ENCODE measurements at regions not wholly inside any gene's neighbourhood (a gene's known extent, or its start where the extent isn't known, plus 50 kb on each side); places are given as distances from the start of the nearest gene placed in this dataset.
"Not testable (repeated sequence)": the region's sequence is repeated elsewhere in the genome, so short reads cannot be mapped to it uniquely, and the experiment has no call there.

DNA sequence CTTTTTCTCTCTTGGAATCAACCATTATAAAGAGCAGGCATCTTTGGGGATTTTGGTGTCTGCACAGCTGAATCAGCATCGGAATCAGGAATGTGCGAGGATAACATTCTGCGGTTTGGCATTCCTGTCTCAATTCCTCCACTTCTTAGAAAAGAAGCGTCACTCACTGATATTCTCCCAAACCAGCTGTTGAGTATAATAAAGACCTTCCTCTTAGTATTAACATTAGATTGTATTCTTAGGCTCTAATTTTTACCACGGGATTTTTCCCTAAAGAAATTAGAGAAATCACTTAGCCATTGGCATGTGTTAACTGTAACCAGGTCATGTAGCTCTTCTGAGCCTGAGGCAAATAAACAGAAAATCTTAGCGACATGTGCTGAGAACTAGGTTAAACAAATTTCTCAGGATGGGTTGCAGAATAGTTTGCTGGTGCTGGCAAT, 128.7 kb downstream of the TMX1 start:
- Histone ChIP-seq H3K9ac (ENCODE audit: low read depth, low read length) (no peak overlapping the region), H3K27ac (ENCODE audit: low read depth, low read length) (no peak overlapping the region), H3K36me3 (ENCODE audit: control insufficient read depth, insufficient read depth, low read length) (no peaks in the 10 kb centered on the region), H3K9me3 (ENCODE audit: control insufficient read depth, insufficient read depth, low read length) (no peaks in the 10 kb centered on the region), H3K4me1 (ENCODE audit: control insufficient read depth, insufficient read depth, low read length) (peaks cover 19% of the 10 kb centered on the region), H3K27me3 (ENCODE audit: control insufficient read depth, insufficient read depth, low read length) (no peaks in the 10 kb centered on the region), H3K4me3 (ENCODE audit: low read depth, low read length) (no peak overlapping the region; the same call in 1 of the 2 replicates)

DNA sequence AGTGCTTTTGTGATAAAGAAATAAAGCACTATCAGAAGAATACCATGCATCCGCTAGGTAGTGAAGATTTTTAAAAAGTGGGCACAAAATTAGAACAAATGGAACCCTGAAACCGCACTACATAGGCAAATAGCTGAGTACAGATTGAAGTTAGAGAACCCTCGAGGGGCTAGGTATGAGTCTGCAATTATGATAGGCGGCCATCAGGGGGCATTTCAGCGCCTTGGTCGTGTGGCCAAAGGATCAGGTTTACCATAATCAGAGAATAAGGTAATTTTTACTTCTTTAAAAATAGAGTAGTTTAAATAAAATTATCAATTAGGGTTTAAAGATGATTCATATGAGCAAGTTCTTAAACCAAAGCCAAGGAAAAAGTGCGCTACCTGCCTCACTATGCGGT, 129.8 kb downstream of the TMX1 start:
- no peaks in the 10 kb centered on the region for H3K36me3 ChIP-seq (ENCODE audit: control insufficient read depth, insufficient read depth, low read length)
- H3K4me1 ChIP-seq (ENCODE audit: control insufficient read depth, insufficient read depth, low read length): peaks cover 19% of the 10 kb centered on the region
- H3K27ac ChIP-seq (ENCODE audit: low read depth, low read length): no peak overlapping the region
- no peak overlapping the region for H3K4me3 ChIP-seq (ENCODE audit: low read depth, low read length)
- no peak overlapping the region for H3K9ac ChIP-seq (ENCODE audit: low read depth, low read length)
- H3K27me3 ChIP-seq (ENCODE audit: control insufficient read depth, insufficient read depth, low read length): no peaks in the 10 kb centered on the region
- H3K9me3 ChIP-seq (ENCODE audit: control insufficient read depth, insufficient read depth, low read length): no peaks in the 10 kb centered on the region

DNA sequence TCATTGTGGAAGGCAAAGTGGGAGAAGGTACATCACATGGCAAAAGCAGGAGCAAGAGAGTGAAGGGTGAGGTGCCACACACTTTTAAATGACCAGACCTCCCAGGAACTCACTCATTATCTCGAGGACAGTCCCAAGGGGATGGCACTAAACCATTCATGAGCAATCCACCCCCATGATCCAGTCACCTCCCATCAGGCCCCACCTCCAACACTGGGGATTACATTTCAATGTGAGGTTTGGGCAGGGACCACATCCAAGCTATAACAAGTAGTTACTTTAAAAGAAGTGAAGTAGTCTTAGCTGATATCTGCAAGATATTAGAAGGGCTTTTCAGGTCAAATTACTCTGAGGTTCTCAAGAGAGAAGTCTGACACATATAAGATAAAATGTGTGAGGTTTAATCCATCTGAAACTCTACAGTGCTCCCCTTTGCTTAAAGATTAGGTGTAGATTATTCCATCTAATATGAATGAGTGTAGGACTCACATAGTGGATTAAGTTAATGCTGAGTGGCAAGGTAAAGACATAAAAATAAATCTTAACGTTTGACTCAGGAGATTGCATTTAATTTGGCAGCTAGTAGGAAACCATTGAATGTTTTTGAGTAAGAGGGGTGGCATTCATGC, 130.8 kb downstream of the TMX1 start:
- H3K4me3 ChIP-seq (ENCODE audit: low read depth, low read length): no peak overlapping the region
- H3K9me3 ChIP-seq (ENCODE audit: control insufficient read depth, insufficient read depth, low read length): no peaks in the 10 kb centered on the region
- H3K36me3 ChIP-seq (ENCODE audit: control insufficient read depth, insufficient read depth, low read length): no peaks in the 10 kb centered on the region
- no peak overlapping the region for H3K27ac ChIP-seq (ENCODE audit: low read depth, low read length)
- peaks cover 19% of the 10 kb centered on the region for H3K4me1 ChIP-seq (ENCODE audit: control insufficient read depth, insufficient read depth, low read length)
- no peak overlapping the region for H3K9ac ChIP-seq (ENCODE audit: low read depth, low read length)
- H3K27me3 ChIP-seq (ENCODE audit: control insufficient read depth, insufficient read depth, low read length): no peaks in the 10 kb centered on the region

DNA sequence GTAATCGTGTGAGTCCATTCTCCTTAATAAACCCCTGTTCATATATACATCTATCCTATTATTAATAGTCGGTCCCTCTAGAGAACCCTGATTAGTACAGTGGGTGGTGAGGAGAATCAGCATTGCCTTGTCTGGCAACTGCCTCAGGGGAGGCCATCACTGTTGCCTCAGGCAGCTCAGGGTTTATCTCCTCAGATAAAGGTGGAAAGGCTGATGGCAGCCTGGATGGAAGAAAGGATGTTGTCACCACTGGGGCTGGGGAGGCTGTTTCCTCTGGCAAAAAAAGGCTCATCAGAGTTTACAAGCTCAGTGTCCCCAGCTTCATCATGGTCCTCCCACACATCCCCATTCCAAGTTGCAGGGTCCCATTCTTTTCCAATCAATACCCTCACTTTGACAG, 137.1 kb downstream of the TMX1 start:
- H3K4me3 ChIP-seq (ENCODE audit: low read depth, low read length); H3K4me1 ChIP-seq (ENCODE audit: control insufficient read depth, insufficient read depth, low read length); H3K36me3 ChIP-seq (ENCODE audit: control insufficient read depth, insufficient read depth, low read length); H3K27ac ChIP-seq (ENCODE audit: low read depth, low read length); H3K9ac ChIP-seq (ENCODE audit: low read depth, low read length); H3K9me3 ChIP-seq (ENCODE audit: control insufficient read depth, insufficient read depth, low read length); H3K27me3 ChIP-seq (ENCODE audit: control insufficient read depth, insufficient read depth, low read length): not testable (repeated sequence)

DNA sequence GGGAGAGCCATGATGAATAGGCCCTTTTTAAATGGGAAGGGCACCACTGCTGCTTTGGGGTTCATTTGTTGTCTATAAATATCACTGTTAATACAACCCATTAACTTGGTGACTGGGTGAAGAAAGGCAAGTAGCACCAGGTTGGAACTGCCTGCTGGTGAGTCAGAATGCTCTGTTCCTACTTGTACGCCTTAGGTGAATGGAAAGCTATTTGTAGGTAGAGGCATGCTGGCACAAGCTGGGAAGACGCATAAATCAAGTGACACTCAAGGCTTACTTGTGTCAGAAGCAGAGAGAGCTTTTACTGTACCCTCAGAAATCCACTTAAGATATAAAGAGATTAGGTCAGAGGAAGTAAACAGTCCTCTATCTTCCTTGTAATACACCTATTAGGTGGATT, 142.5 kb downstream of the TMX1 start:
- H3K36me3 ChIP-seq (ENCODE audit: control insufficient read depth, insufficient read depth, low read length): no peaks in the 10 kb centered on the region
- H3K9ac ChIP-seq (ENCODE audit: low read depth, low read length): no peak overlapping the region
- no peaks in the 10 kb centered on the region for H3K9me3 ChIP-seq (ENCODE audit: control insufficient read depth, insufficient read depth, low read length)
- no peaks in the 10 kb centered on the region for H3K4me1 ChIP-seq (ENCODE audit: control insufficient read depth, insufficient read depth, low read length)
- H3K4me3 ChIP-seq (ENCODE audit: low read depth, low read length): no peak overlapping the region
- H3K27me3 ChIP-seq (ENCODE audit: control insufficient read depth, insufficient read depth, low read length): no peaks in the 10 kb centered on the region
- no peak overlapping the region for H3K27ac ChIP-seq (ENCODE audit: low read depth, low read length)

DNA sequence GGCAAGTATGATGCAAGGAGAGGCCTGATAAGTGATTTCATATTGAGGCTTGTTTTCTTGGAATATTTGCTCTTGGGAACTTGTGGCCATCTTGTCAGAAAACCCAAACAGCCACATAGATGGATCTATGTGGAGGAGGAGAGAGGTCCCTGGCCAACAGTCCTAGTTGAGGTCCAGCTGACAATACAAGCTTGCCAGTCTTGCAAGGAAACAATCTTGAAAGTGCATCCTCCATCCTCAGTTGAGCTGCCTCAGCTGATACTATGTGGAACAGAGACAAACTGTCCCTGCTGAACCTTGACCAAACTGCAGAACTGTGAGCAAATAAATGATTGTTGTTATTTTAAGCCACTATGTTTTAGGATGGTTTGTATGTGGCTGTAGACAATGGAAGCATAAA, 146.4 kb downstream of the TMX1 start:
- Histone ChIP-seq H3K4me3 (ENCODE audit: low read depth, low read length) (no peak overlapping the region), H3K9ac (ENCODE audit: low read depth, low read length) (no peak overlapping the region), H3K27me3 (ENCODE audit: control insufficient read depth, insufficient read depth, low read length) (no peaks in the 10 kb centered on the region), H3K27ac (ENCODE audit: low read depth, low read length) (no peak overlapping the region), H3K9me3 (ENCODE audit: control insufficient read depth, insufficient read depth, low read length) (no peaks in the 10 kb centered on the region), H3K4me1 (ENCODE audit: control insufficient read depth, insufficient read depth, low read length) (no peaks in the 10 kb centered on the region), H3K36me3 (ENCODE audit: control insufficient read depth, insufficient read depth, low read length) (no peaks in the 10 kb centered on the region)

DNA sequence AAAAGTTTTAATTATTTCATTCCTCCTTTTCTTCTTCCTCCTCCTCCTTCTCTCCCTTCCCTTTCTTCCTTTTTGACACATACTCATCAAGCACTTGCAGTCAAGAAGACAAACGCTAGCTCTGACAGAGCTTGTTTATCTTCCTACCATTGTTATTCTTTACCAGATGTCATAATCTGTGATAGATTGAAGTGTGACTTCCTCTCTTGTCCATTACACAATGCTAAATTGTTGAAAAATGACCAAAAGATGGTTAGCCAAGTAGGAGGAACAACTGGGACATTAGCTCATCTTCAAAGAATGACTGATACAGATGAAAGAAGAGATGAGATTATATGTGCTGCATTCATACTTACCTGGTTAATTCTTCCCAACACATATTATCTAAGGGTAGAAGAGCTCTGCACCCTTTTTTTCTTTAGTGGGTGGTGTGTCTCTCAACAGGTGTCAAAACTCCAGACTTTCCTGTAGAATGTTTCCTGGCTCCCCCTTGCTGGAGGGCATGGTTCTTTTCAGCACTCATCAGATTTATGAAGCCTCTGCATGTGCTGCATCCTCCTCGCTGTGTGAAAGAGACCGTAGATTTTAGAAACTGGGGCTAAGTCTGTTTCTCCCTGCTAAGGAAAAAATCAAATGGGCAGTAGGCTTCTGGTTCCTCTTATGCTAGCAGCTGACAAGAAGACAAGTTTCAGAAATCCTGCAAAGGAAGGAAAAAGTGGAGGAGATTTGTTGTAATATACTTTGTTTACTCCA, 147.1 kb downstream of the TMX1 start:
- Histone ChIP-seq H3K27me3 (ENCODE audit: control insufficient read depth, insufficient read depth, low read length) (no peaks in the 10 kb centered on the region), H3K4me1 (ENCODE audit: control insufficient read depth, insufficient read depth, low read length) (no peaks in the 10 kb centered on the region), H3K4me3 (ENCODE audit: low read depth, low read length) (no peak overlapping the region), H3K9me3 (ENCODE audit: control insufficient read depth, insufficient read depth, low read length) (no peaks in the 10 kb centered on the region), H3K27ac (ENCODE audit: low read depth, low read length) (no peak overlapping the region), H3K36me3 (ENCODE audit: control insufficient read depth, insufficient read depth, low read length) (no peaks in the 10 kb centered on the region), H3K9ac (ENCODE audit: low read depth, low read length) (no peak overlapping the region)

DNA sequence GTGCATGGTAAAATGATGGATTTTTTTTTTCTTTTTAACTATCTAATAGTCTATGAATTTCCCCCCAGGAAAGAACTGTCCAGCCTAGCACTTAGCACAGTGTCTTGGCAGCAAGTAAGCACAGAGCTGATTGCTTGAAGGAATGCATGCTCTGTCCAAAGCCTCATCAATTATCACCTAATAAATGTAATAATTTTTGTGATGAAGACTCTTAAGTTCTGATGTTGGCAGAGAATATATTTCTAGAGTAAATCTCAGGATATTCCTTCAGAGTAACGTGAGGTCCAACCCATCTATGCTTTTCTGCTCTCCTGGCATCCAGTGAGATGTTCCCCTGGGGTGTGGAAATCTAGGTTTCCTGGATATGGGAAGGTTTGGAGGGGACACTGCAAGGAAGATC, 152.4 kb downstream of the TMX1 start:
- no peak overlapping the region for H3K27ac ChIP-seq (ENCODE audit: low read depth, low read length)
- no peaks in the 10 kb centered on the region for H3K9me3 ChIP-seq (ENCODE audit: control insufficient read depth, insufficient read depth, low read length)
- H3K36me3 ChIP-seq (ENCODE audit: control insufficient read depth, insufficient read depth, low read length): no peaks in the 10 kb centered on the region
- H3K4me3 ChIP-seq (ENCODE audit: low read depth, low read length): no peak overlapping the region
- H3K9ac ChIP-seq (ENCODE audit: low read depth, low read length): no peak overlapping the region
- no peaks in the 10 kb centered on the region for H3K27me3 ChIP-seq (ENCODE audit: control insufficient read depth, insufficient read depth, low read length)
- peaks cover 6% of the 10 kb centered on the region; the same call in 1 of the 2 replicates for H3K4me1 ChIP-seq (ENCODE audit: control insufficient read depth, insufficient read depth, low read length)

DNA sequence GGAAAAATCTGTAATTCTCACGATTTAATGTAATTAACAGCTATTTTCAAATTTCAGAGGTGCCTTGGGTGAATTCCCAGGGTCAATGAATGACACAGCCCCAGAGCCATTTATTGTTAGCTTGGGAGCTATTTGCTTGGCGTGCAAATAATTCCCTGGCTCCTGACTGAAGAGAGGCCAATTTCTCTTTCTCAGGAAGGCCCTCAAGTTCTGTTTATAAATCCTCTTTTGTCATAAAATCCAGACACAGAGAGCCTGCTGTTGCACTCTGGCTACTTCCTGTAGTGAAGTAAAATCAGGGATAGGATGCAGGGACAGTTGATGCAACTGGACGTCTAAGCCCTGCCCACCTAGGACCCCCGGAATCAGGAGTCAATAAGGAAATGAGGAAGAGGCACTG, 154.3 kb downstream of the TMX1 start:
- H3K27ac ChIP-seq (ENCODE audit: low read depth, low read length): no peak overlapping the region

DNA sequence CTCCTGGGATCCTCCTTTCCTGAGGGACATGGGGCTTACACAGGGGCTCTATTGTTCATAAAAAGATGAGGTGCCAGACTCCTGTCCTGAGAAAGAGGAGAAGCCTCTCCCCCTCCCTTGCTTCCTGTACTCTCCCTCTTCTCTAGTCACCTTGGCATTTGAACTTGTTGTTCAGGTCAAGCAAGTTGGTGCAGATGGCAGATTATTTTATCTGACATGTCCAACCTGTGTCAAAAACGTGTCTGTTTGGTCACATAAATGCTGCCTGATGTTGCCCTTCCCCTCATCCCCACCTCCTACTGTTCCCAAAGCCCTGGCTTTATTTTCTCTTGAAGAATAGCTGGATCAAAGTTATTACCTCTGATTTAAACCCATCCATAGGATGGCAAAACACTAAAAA, 154.8 kb downstream of the TMX1 start:
- H3K4me1 ChIP-seq (ENCODE audit: control insufficient read depth, insufficient read depth, low read length): peaks cover 6% of the 10 kb centered on the region; the same call in 1 of the 2 replicates
- H3K4me3 ChIP-seq (ENCODE audit: low read depth, low read length): no peak overlapping the region
- no peak overlapping the region for H3K9ac ChIP-seq (ENCODE audit: low read depth, low read length)
- no peaks in the 10 kb centered on the region for H3K36me3 ChIP-seq (ENCODE audit: control insufficient read depth, insufficient read depth, low read length)
- no peaks in the 10 kb centered on the region for H3K27me3 ChIP-seq (ENCODE audit: control insufficient read depth, insufficient read depth, low read length)
- no peak overlapping the region for H3K27ac ChIP-seq (ENCODE audit: low read depth, low read length)
- no peaks in the 10 kb centered on the region for H3K9me3 ChIP-seq (ENCODE audit: control insufficient read depth, insufficient read depth, low read length)

More for the DNA sequence above, 154.3 kb downstream of the TMX1 start:
- peaks cover 6% of the 10 kb centered on the region; the same call in 1 of the 2 replicates for H3K4me1 ChIP-seq (ENCODE audit: control insufficient read depth, insufficient read depth, low read length)
- H3K9ac ChIP-seq (ENCODE audit: low read depth, low read length): no peak overlapping the region
- no peaks in the 10 kb centered on the region for H3K9me3 ChIP-seq (ENCODE audit: control insufficient read depth, insufficient read depth, low read length)
- H3K36me3 ChIP-seq (ENCODE audit: control insufficient read depth, insufficient read depth, low read length): no peaks in the 10 kb centered on the region
- H3K4me3 ChIP-seq (ENCODE audit: low read depth, low read length): no peak overlapping the region
- no peaks in the 10 kb centered on the region for H3K27me3 ChIP-seq (ENCODE audit: control insufficient read depth, insufficient read depth, low read length)

DNA sequence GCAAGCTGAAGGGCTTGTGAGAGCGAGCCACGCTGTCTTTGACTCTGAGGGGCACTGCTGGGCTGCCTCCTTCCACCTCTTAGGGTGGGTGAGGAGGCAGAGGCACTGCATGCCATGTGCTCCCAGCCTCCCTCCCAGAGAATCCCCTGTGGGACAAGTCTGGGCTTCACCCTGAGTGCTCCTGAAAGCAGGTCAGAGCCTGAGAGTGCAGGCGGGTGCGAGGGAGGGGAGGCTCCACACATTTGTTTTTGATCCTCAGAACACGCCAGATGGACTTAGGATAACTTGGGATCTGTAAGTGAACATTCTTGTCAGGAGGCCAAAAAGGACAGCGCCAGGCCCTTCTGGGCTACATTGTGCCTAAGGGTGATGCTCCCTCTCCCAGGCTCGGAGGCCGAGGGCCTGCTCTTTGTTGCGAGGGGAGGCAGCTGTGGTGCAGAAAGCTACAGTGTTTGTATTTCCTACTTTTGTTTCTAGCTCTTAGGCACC, 155.4 kb downstream of the TMX1 start:
- Histone ChIP-seq H3K9ac (ENCODE audit: low read depth, low read length) (no peak overlapping the region), H3K27ac (ENCODE audit: low read depth, low read length) (no peak overlapping the region), H3K36me3 (ENCODE audit: control insufficient read depth, insufficient read depth, low read length) (no peaks in the 10 kb centered on the region), H3K4me1 (ENCODE audit: control insufficient read depth, insufficient read depth, low read length) (peaks cover 6% of the 10 kb centered on the region; the same call in 1 of the 2 replicates), H3K4me3 (ENCODE audit: low read depth, low read length) (no peak overlapping the region), H3K27me3 (ENCODE audit: control insufficient read depth, insufficient read depth, low read length) (no peaks in the 10 kb centered on the region), H3K9me3 (ENCODE audit: control insufficient read depth, insufficient read depth, low read length) (no peaks in the 10 kb centered on the region)
